ENCODE measurements at regions not wholly inside any gene's neighbourhood (a gene's known extent, or its start where the extent isn't known, plus 50 kb on each side); places are given as distances from the start of the nearest gene placed in this dataset.
"Not testable (repeated sequence)": the region's sequence is repeated elsewhere in the genome, so short reads cannot be mapped to it uniquely, and the experiment has no call there.

- TF ChIP-seq, protein P1, sequence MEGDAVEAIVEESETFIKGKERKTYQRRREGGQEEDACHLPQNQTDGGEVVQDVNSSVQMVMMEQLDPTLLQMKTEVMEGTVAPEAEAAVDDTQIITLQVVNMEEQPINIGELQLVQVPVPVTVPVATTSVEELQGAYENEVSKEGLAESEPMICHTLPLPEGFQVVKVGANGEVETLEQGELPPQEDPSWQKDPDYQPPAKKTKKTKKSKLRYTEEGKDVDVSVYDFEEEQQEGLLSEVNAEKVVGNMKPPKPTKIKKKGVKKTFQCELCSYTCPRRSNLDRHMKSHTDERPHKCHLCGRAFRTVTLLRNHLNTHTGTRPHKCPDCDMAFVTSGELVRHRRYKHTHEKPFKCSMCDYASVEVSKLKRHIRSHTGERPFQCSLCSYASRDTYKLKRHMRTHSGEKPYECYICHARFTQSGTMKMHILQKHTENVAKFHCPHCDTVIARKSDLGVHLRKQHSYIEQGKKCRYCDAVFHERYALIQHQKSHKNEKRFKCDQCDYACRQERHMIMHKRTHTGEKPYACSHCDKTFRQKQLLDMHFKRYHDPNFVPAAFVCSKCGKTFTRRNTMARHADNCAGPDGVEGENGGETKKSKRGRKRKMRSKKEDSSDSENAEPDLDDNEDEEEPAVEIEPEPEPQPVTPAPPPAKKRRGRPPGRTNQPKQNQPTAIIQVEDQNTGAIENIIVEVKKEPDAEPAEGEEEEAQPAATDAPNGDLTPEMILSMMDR (conservative IDR thresholded peaks at IDR 0.05; ENCODE audit: low read length) = not testable (repeated sequence)
- not testable (repeated sequence) for TF ChIP-seq EZH2phosphoT487 (IDR thresholded peaks at IDR 0.05; ENCODE audit: borderline replicate concordance, low read depth, low read length)
Measured at GRCh38 chr17:46414559-46414958, 53.0 kb upstream of the ARL17B start.

Data from OCI-LY7 (cell line).